Sigmoid colon (tissue), 4 donors: ENCODE measurements at regions not wholly inside any gene's neighbourhood (a gene's known extent, or its start where the extent isn't known, plus 50 kb on each side); places are given as distances from the start of the nearest gene placed in this dataset.

Experiments
- CTCF ChIP-seq, 4 experiments: fragments of 450-650 bp in 3 of 4; fragments of 200-600 bp in 1 of 4; IDR thresholded peaks; one replicate each; pipeline ENCODE4 v1.5.1; 2016 to 2019; ENCODE audit warnings: antibody characterized with exemption in 4 of 4, mild to moderate bottlenecking in 3 of 4, moderate library complexity in 2 of 4
- EP300 ChIP-seq, 4 donors: sonication (generic); formaldehyde crosslinking; IDR thresholded peaks; one replicate each; pipeline ENCODE4 v1.6.1; 2017; ENCODE audit warnings: antibody characterized with exemption in 4 of 4
- POLR2A ChIP-seq, 2 donors: fragments of 450-650 bp; IDR thresholded peaks; one replicate each; pipeline ENCODE4 v1.6.1; 2016; ENCODE audit warnings: antibody characterized with exemption in 2 of 2, mild to moderate bottlenecking in 2 of 2, moderate library complexity in 2 of 2
- POLR2AphosphoS5 ChIP-seq, 4 donors: sonication (generic); formaldehyde crosslinking; IDR thresholded peaks; one replicate each; pipeline ENCODE4 v1.6.1; 2017; ENCODE audit warnings: antibody characterized with exemption in 4 of 4

DNA sequence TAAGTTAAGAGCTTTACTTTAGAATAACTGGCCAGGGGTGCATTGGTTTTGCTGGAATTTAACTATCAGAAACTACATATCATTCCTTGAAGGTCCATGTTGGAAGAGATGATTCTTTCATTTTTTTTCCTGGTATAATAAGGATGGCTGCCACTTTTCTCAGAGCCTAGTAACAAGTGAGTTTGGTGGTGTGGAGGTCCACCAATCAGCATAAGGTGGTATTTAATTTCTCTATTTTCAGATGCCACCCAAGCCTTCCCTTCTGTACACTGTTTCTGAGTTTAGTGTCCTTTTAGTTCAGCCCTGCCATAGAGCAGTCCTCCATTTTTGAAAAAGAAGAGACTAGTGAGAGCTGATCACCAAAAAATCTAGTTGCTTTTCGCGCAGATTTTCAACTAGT lies 386.3 kb downstream of the USP25 start:
- TF ChIP-seq CTCF (IDR thresholded peaks at IDR 0.05), result no peak
- TF ChIP-seq POLR2A (IDR thresholded peaks at IDR 0.05), result no peak
- no peak for TF ChIP-seq POLR2AphosphoS5 (IDR thresholded peaks at IDR 0.05)
- no peak for TF ChIP-seq EP300 (IDR thresholded peaks at IDR 0.05)
